ENCODE measurements at regions not wholly inside any gene's neighbourhood (a gene's known extent, or its start where the extent isn't known, plus 50 kb on each side); places are given as distances from the start of the nearest gene placed in this dataset.

DNA sequence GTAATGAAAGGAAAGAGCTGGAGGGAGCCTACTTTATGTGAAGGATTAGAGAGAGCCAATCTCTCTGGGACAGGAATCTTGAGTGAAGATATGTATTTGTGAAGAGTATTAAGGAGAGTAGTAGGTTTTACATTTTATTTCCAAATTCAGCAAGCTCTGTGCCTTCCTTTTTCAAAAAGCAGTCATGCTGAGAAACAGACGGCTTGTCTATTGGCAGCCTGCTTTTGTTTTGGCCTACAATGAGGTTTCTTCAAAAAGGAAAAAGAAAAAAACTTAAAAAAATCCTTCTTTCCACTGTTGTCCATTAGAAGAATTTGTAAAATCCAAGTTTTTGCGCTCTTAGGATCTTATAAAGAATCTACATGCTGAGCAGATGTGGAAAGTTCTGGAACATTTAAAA lies 103.6 kb upstream of the PTGFR start:
- H3K27me3 ChIP-seq (ENCODE audit: control insufficient read depth in 2 of 2, insufficient read depth in 2 of 2, low read length in 2 of 2) = no peaks in the 10 kb centered on the region
- TF ChIP-seq NR4A1 (CRISPR knock-in tag; IDR thresholded peaks at IDR 0.05) = no peak
- TF ChIP-seq NR4A1 (tag; IDR thresholded peaks at IDR 0.05) = no peak
- no peak for TF ChIP-seq SMARCC2 (IDR thresholded peaks at IDR 0.05; ENCODE audit: low read depth)
- no peak for TF ChIP-seq ZNF512 (tag; IDR thresholded peaks at IDR 0.05)
- TF ChIP-seq GATAD2B (IDR thresholded peaks at IDR 0.05; ENCODE audit: borderline replicate concordance) = no peak
- no peak for TF ChIP-seq PHF20 (IDR thresholded peaks at IDR 0.05; ENCODE audit: partially characterized antibody)
- TF ChIP-seq POLR2H (tag; IDR thresholded peaks at IDR 0.05; ENCODE audit: low read depth) = no peak
- TF ChIP-seq BACH1 (tag; IDR thresholded peaks at IDR 0.05) = no peak
- no peak for TF ChIP-seq CHCHD3 (CRISPR knock-in tag; IDR thresholded peaks at IDR 0.05)
- no peak for TF ChIP-seq IRF2 (CRISPR knock-in tag; IDR thresholded peaks at IDR 0.05)
- TF ChIP-seq RBM17 (IDR thresholded peaks at IDR 0.05; ENCODE audit: borderline replicate concordance, low read depth, low read length) = no peak
- no peak for TF ChIP-seq TFE3 (CRISPR knock-in tag; IDR thresholded peaks at IDR 0.05)
- no peak for TF ChIP-seq RUNX1 (IDR thresholded peaks at IDR 0.05; ENCODE audit: low read depth)
- no peak for TF ChIP-seq TCF7L2 (IDR thresholded peaks at IDR 0.05; ENCODE audit: low read depth, low read length)
- no peak for TF ChIP-seq MCM2 (IDR thresholded peaks at IDR 0.05; ENCODE audit: low read depth)
- no peak overlapping the region for H3K27ac ChIP-seq (ENCODE audit: extremely low read depth, low read depth, low read length)
- no TSS peak for BruUV-seq (replicated peaks)
- ATAC-seq (no peak), DNase-seq (ENCODE audit: extremely low read depth in 1 of 4, low spot score in 3 of 4) (no peak), FAIRE-seq (no peak)
- H2AFZ ChIP-seq (ENCODE audit: low read depth, low read length) = no peak overlapping the region
- ChIA-PET POLR2A (no interaction called here), CTCF (ENCODE audit: low intra/inter-chr PET ratio) (no interaction called here)
- H3K9ac ChIP-seq (ENCODE audit: insufficient read depth in 1 of 2, low read depth in 2 of 2, low read length in 2 of 2) = no peak overlapping the region
- 6% methylated on average over 2 of the region's 2 CpGs for WGBS (ENCODE audit: insufficient coverage, low coverage, missing lambda C conversion rate)
- no peaks in the 10 kb centered on the region for H4K20me1 ChIP-seq (replicated peaks; ENCODE audit: control insufficient read depth, insufficient read depth, low read length)
- in situ Hi-C loops (cut with MboI) = no loop called here
- intact Hi-C loops (cut with micrococcal nuclease) = no loop called here
- no peak overlapping the region for H3K4me2 ChIP-seq (ENCODE audit: insufficient read depth, low read length)
- H3K9me1 ChIP-seq (ENCODE audit: control insufficient read depth, insufficient read depth, low read length) = no peaks in the 10 kb centered on the region
- no peaks in the 10 kb centered on the region for H3K36me3 ChIP-seq (ENCODE audit: control insufficient read depth, insufficient read depth, low read length)
- H3K4me3 ChIP-seq = no peak overlapping the region
- H3K9me3 ChIP-seq (replicated peaks; ENCODE audit: control insufficient read depth, insufficient read depth, low read depth, low read length) = no peaks in the 10 kb centered on the region
- H3K79me2 ChIP-seq (ENCODE audit: control insufficient read depth, insufficient read depth, low read length) = no peaks in the 10 kb centered on the region
- no peaks in the 10 kb centered on the region for H3K4me1 ChIP-seq (replicated peaks in 1 of 2; ENCODE audit: control insufficient read depth in 2 of 2, insufficient read depth in 2 of 2, low read length in 2 of 2)

All from K562 (cell line).